Astrocyte (in vitro differentiated cells and primary cell): ENCODE measurements at regions not wholly inside any gene's neighbourhood (a gene's known extent, or its start where the extent isn't known, plus 50 kb on each side); places are given as distances from the start of the nearest gene placed in this dataset.

Experiments
- CTCF ChIP-seq: IDR thresholded peaks from 2 replicates; pipeline ENCODE4 v1.5.1; 2011; ENCODE audit warnings: low read depth, mild to moderate bottlenecking, inconsistent platforms, low read length, moderate library complexity; ENCODE audit not compliant: insufficient read depth
- EZH2 ChIP-seq: IDR thresholded peaks from 2 replicates; pipeline ENCODE4 v1.6.1; 2012; ENCODE audit warnings: mild to moderate bottlenecking, low read length, inconsistent platforms; ENCODE audit not compliant: insufficient read depth

GRCh38 chr7:115869190-115869589 is 161.4 kb downstream of the TFEC start:
- TF ChIP-seq CTCF (no peak), EZH2 (no peak)
